GM19023 (cell line): ENCODE measurements at regions not wholly inside any gene's neighbourhood (a gene's known extent, or its start where the extent isn't known, plus 50 kb on each side); places are given as distances from the start of the nearest gene placed in this dataset.
"Not testable (repeated sequence)": the region's sequence is repeated elsewhere in the genome, so short reads cannot be mapped to it uniquely, and the experiment has no call there.

Source experiments
- ATAC-seq: cut with Tn5 transposase; IDR thresholded peaks from one replicate; pipeline ENCODE4 v1.9.1; 2021; ENCODE audit warnings: mild to moderate bottlenecking, moderate library complexity; ENCODE audit not compliant: unreplicated experiment

DNA sequence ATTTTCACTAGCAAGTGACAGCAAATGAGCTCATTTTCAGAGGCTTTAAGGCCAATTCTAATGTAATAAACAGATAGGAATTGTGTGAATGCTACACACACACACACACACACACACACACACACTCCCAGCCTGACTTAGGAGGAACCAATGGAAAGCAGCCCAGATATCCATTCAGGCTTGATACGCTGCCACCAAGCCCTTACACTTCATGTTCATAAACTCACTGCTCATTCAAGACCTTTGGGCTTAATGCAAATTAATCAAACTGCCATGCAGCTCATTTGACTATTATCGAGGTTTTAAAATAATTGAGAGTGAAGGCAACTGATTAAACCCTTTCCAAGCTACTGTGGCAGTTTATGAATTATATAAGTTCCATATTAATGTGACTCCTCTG is 298.9 kb upstream of the NCKAP5 start:
- ATAC-seq: no peak

- no peak for ATAC-seq
Observed at GRCh38 chr2:133871545-133872209, 303.4 kb upstream of the NCKAP5 start.

DNA sequence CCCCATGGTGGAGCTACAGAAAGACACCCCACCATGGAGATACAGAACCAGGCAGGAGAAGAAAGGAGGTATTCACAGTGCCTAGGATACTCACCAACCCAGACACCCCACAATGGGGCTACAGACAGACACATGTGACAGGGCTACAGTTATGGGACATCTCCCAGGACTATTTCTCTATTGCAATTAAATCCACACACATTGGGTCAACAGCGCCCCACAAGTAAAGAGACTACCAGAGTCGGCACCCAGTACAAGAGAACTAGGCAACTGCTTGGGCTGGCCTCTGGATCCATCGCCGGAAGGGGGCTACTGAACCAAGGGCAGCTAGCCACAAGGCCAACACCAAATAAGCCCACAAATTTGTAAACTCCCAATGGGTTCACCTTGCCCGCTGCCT is 310.1 kb upstream of the NCKAP5 start:
- ATAC-seq: no peak

GRCh38 chr2:133879703-133880102 is 311.4 kb upstream of the NCKAP5 start:
- no peak for ATAC-seq

GRCh38 chr2:133882159-133882558 is 313.9 kb upstream of the NCKAP5 start:
- not testable (repeated sequence) for ATAC-seq

- no peak for ATAC-seq
Observed at GRCh38 chr2:133884739-133885381, 316.6 kb upstream of the NCKAP5 start.

GRCh38 chr2:133885847-133886246 is 317.6 kb upstream of the NCKAP5 start:
- no peak for ATAC-seq

- no peak for ATAC-seq
Observed at GRCh38 chr2:133886735-133887675, 318.7 kb upstream of the NCKAP5 start.

- no peak for ATAC-seq
Observed at GRCh38 chr2:133887676-133888040, 319.4 kb upstream of the NCKAP5 start.

- no peak for ATAC-seq
Observed at GRCh38 chr2:133888107-133888506, 319.8 kb upstream of the NCKAP5 start.

DNA sequence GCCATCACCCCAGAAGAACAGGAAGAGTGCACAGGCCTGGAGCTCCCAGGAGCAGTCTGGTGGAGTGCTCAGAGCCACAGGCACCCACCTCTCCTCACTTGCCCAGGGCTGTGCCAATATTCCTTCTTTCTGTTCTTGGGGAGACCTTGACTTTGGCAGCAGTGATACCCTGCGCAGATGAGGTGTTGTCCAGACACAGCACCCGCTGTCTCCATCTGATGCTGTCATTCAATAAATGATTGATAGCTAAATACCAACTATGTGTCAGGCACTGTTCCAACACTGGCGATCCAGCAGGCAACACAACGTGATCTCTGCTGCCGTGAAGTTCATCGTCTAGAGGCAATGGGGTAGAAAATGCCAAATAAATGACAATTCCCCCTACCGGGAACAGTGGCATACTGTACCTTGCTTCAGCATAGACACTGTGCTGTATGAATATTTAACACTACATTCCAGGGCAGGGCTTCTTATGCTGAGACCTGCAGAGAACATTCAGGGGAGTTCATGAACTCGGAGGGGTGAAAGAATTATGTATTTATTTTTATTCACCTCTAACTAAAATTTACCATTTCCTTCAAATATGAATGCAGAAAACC is 320.5 kb upstream of the NCKAP5 start:
- ATAC-seq: no peak

DNA sequence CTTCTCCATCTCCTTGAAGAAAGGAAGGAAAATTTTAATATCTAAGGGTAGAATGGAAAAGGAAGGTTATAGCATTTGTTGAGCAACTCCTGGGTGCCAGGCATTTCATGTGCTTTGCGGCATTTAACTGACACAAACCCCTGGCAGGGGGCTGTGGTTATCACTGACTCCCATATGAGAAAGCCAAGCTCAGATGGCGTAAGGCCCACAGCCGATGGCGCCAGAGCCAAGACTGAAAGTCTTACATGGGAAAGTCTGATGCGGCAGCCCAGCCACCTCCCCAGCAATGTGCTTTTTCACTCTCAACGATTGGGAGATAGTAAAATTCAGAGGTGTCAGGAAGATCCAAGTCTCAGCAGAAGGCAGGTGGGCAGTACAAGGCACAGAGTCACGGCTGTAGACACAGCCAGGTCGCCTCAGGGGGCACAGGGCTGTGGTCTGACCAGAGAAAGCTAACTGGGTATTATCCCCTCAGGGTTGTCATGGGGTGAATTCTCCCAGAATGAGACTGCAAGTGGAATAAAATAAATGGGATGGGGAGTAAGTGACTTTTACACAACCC is 324.2 kb upstream of the NCKAP5 start:
- ATAC-seq: no peak

DNA sequence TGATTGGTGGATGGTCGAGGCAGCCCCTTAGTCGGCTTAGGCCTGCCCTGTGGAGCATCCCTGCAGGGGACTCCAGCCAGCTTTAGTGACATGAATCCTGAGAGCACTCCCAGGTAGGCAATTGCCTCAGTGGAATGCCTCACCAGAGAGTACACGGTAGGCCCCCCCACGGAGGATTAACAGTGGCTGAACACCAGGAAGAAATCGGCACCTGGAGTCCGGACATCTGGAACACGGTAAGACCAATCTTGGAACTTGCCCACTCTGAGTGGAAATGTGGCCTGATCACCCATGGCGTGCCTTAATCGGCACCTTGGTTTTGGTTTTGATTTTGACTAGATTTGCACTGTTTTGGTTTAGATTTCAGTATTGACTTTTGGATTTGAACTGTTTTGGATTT is 326.2 kb upstream of the NCKAP5 start:
- ATAC-seq: no peak

- not testable (repeated sequence) for ATAC-seq
Observed at GRCh38 chr2:133897838-133898237, 329.6 kb upstream of the NCKAP5 start.

DNA sequence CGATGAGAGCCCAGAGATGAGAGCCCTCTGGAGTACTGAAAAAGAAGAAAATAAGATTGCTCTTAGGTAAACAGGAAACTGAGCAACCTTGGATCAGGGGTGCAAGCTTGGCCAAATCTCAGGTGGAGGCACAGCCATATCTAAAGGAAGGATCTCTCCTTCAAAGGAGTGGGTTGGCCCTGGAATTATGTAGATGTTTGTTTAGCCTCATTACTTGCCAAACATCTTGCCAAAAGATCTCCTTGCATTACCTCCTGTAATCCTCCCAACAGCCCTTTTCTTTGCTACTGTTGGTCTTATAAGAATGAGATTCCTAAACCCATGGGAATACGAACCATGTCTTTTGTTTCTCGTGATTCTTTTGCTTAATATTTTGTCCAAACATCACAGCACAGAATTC is 332.6 kb upstream of the NCKAP5 start:
- no peak for ATAC-seq

DNA sequence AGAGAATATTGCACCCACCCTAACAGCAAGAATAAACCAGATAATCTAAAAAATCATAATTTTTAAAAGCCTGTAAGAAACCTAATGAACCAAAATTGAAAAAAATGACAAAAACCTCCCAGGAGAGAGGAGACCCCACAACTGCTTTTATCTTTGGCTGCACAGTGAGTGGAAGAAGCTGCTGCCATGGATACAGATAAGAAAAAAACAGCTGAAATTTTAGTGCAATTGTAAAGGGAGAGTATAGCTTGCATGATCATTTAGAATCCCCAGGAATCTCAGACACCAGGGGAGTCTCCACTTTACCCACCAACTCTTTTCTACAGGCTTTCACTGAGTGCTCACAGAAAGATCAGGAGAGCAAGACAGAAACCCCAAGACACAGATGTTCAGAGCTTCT is 338.1 kb upstream of the NCKAP5 start:
- no peak for ATAC-seq

GRCh38 chr2:133906926-133907325 is 338.7 kb upstream of the NCKAP5 start:
- no peak for ATAC-seq

- ATAC-seq: no peak
Observed at GRCh38 chr2:133908171-133908570, 339.9 kb upstream of the NCKAP5 start.

DNA sequence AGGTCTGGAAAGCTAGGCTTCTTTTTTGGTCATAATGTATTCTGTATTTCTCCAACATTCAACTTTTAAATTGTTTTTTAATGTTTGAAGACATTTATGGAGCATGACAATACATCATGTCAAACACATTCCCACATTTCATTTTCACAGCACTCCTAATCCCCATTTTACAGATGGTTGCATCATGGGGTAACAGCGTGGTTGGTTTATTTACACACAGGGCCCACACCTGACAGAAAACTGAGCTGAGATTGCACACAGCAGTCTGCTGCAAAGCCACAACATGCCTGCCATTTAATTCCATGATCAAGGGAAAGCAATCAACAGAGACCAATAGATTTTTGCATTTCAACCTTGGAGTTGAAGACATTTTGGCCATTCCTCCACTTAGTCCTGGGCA is 335.7 kb upstream of the MGAT5 start:
- no peak for ATAC-seq

DNA sequence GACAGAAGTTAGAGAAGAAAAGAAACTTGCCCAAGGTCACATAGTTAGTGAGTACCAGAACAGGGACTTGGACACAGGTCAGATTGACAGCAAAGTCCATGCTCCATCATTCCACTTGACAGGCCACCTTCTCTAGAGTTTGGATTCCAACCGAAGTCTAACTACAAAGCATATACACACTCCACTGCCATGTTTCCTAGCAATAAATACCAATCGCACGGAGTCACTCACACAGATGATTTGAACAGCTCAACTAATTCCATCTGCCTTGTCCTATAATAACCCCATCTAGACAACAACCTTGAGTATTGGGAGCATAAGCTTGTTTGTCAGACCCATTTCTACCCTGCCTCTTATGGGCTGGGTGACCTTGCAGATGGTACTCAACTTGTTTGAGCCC is 334.6 kb upstream of the MGAT5 start:
- no peak for ATAC-seq

GRCh38 chr2:133927894-133928293 is 326.0 kb upstream of the MGAT5 start:
- ATAC-seq: no peak
